IPS-NIHi11 (cell line): ENCODE measurements at regions not wholly inside any gene's neighbourhood (a gene's known extent, or its start where the extent isn't known, plus 50 kb on each side); places are given as distances from the start of the nearest gene placed in this dataset.
"Not testable (repeated sequence)": the region's sequence is repeated elsewhere in the genome, so short reads cannot be mapped to it uniquely, and the experiment has no call there.

ENCODE experiments used
- DNase-seq: peaks from one replicate; pipeline ENCODE4 v3.0.0; 2012; ENCODE audit warnings: mixed read lengths, low spot score

GRCh38 chr1:173342736-173343135 is 134.4 kb upstream of the PRDX6 start:
- no peak for DNase-seq

- no peak for DNase-seq
Measured at GRCh38 chr1:173344034-173344743, 132.9 kb upstream of the PRDX6 start.

GRCh38 chr1:173347282-173347818 is 129.8 kb upstream of the PRDX6 start:
- DNase-seq = no peak

- DNase-seq = not testable (repeated sequence)
Measured at GRCh38 chr1:173352635-173353034, 124.5 kb upstream of the PRDX6 start.

- DNase-seq = no peak
Measured at GRCh38 chr1:173353350-173353749, 123.8 kb upstream of the PRDX6 start.

- DNase-seq = no peak
Measured at GRCh38 chr1:173354937-173355280, 122.2 kb upstream of the PRDX6 start.

GRCh38 chr1:173355281-173356031 is 121.7 kb upstream of the PRDX6 start:
- no peak for DNase-seq

GRCh38 chr1:173356191-173356762 is 120.9 kb upstream of the PRDX6 start:
- DNase-seq = no peak

- DNase-seq = no peak
Measured at GRCh38 chr1:173360487-173361063, 116.6 kb upstream of the PRDX6 start.

- no peak for DNase-seq
Measured at GRCh38 chr1:173362543-173362942, 114.6 kb upstream of the PRDX6 start.

GRCh38 chr1:173364827-173365226 is 112.3 kb upstream of the PRDX6 start:
- DNase-seq = no peak

GRCh38 chr1:173365341-173365740 is 111.8 kb upstream of the PRDX6 start:
- DNase-seq = no peak

- DNase-seq = no peak
Measured at GRCh38 chr1:173367136-173367535, 110.0 kb upstream of the PRDX6 start.

- DNase-seq = not testable (repeated sequence)
Measured at GRCh38 chr1:173370586-173370985, 106.5 kb upstream of the PRDX6 start.

- DNase-seq = not testable (repeated sequence)
Measured at GRCh38 chr1:173376065-173376464, 101.1 kb upstream of the PRDX6 start.

- DNase-seq = no peak
Measured at GRCh38 chr1:173377266-173377665, 99.9 kb upstream of the PRDX6 start.

GRCh38 chr1:173383351-173383750 is 93.8 kb upstream of the PRDX6 start:
- no peak for DNase-seq

GRCh38 chr1:173388352-173388751 is 88.8 kb upstream of the PRDX6 start:
- no peak for DNase-seq

GRCh38 chr1:173392895-173393658 is 84.1 kb upstream of the PRDX6 start:
- DNase-seq = no peak

GRCh38 chr1:173393659-173394000 is 83.5 kb upstream of the PRDX6 start:
- DNase-seq = no peak

- DNase-seq = not testable (repeated sequence)
Measured at GRCh38 chr1:173394813-173395212, 82.3 kb upstream of the PRDX6 start.

- DNase-seq = no peak
Measured at GRCh38 chr1:173395762-173396161, 81.4 kb upstream of the PRDX6 start.
